CD4-positive, alpha-beta T cell (primary cell): ENCODE measurements at regions not wholly inside any gene's neighbourhood (a gene's known extent, or its start where the extent isn't known, plus 50 kb on each side); places are given as distances from the start of the nearest gene placed in this dataset.

Experiments
- ATAC-seq: fragments of 200-7000 bp; cut with Tn5 transposase; one replicate; pipeline ENCODE4 v1.10.0; 2022; ENCODE audit warnings: mild to moderate bottlenecking; ENCODE audit not compliant: poor library complexity
- CTCF ChIA-PET: fragments of 350-600 bp; sonication (Branson Sonifier 250); formaldehyde crosslinking; loops from one replicate; lab custom pipeline; 2021; ENCODE audit warnings: antibody characterized with exemption, inconsistent platforms; lab: Charles Lee
- POLR2A ChIA-PET: fragments of 350-600 bp; sonication (Branson Sonifier 250); formaldehyde crosslinking; loops from one replicate; lab custom pipeline; 2021; ENCODE audit warnings: antibody characterized with exemption, inconsistent platforms; lab: Charles Lee
- DNase-seq, 14 experiments: peaks; one replicate each; pipeline ENCODE4 v3.0.0-alpha.2; 2013 to 2020; ENCODE audit warnings: mixed read lengths in 2 of 14
- H3K27ac ChIP-seq, 2 donors: one replicate each; pipeline versions ENCODE4 v1.5.1 to v1.7.0; 2013; ENCODE audit warnings: low read length in 2 of 2, low read depth in 1 of 2, mild to moderate bottlenecking in 1 of 2
- H3K27me3 ChIP-seq, 2 experiments: 1 replicate in 1 of 2; 2 replicates in 1 of 2; pipeline versions ENCODE4 v1.6.1 to v1.7.0; 2013; ENCODE audit warnings: low read length in 2 of 2, control low read depth in 1 of 2, mild to moderate bottlenecking in 1 of 2, moderate library complexity in 1 of 2; ENCODE audit not compliant: insufficient read depth in 2 of 2, control insufficient read depth in 1 of 2
- H3K36me3 ChIP-seq: one replicate; pipeline ENCODE4 v1.6.1; 2013; ENCODE audit warnings: low read length, control low read depth; ENCODE audit not compliant: insufficient read depth
- H3K4me1 ChIP-seq: one replicate; pipeline ENCODE4 v1.6.1; 2013; ENCODE audit warnings: low read length, control low read depth; ENCODE audit not compliant: insufficient read depth
- H3K4me3 ChIP-seq: one replicate; pipeline ENCODE4 v1.5.1; 2013; ENCODE audit warnings: mild to moderate bottlenecking, low read length, moderate library complexity
- H3K9me3 ChIP-seq, 2 experiments: 1 replicate in 1 of 2; 2 replicates in 1 of 2; pipeline versions ENCODE4 v1.6.1 to v1.7.0; 2013; ENCODE audit warnings: low read length in 2 of 2, mild to moderate bottlenecking in 2 of 2, control low read depth in 1 of 2, moderate library complexity in 1 of 2; ENCODE audit not compliant: control insufficient read depth in 1 of 2, insufficient read depth in 1 of 2
- H3K27ac Mint-ChIP-seq: one replicate; pipeline ENCODE4 v1.8.0; 2020; ENCODE audit warnings: mixed read lengths
- H3K27me3 Mint-ChIP-seq: one replicate; pipeline ENCODE4 v1.8.0; 2021; ENCODE audit warnings: mixed read lengths
- H3K36me3 Mint-ChIP-seq: one replicate; pipeline ENCODE4 v1.8.0; 2021; ENCODE audit warnings: low read depth, mixed read lengths
- H3K4me1 Mint-ChIP-seq: one replicate; pipeline ENCODE4 v1.8.0; 2021; ENCODE audit warnings: low read depth, mixed read lengths
- H3K4me3 Mint-ChIP-seq: one replicate; pipeline ENCODE4 v1.8.0; 2020; ENCODE audit warnings: mild to moderate bottlenecking, mixed read lengths
- H3K9me3 Mint-ChIP-seq: one replicate; pipeline ENCODE4 v1.8.0; 2020; ENCODE audit warnings: mixed read lengths
- CTCF ChIP-seq: fragments of 200-600 bp; IDR thresholded peaks from one replicate; pipeline ENCODE4 v1.8.0; 2022; ENCODE audit warnings: antibody characterized with exemption, mild to moderate bottlenecking
- intact Hi-C, 2 experiments: fragments of 100-400 bp; cut with DNase I in 1 of 2; cut with micrococcal nuclease in 1 of 2; formaldehyde crosslinking; loops; one replicate each; pipeline versions ENCODE4 v1.15.1 to v1.9.0; 2023 to 2025; cut with DNase I, micrococcal nuclease

- ChIA-PET POLR2A (no interaction called here), CTCF (no interaction called here)
- ATAC-seq (no peak), DNase-seq (no peak)
- H3K4me3 ChIP-seq = no peak overlapping the region
- Mint-ChIP-seq H3K27ac (no peak overlapping the region), H3K4me3 (no peak overlapping the region), H3K36me3 (no peaks in the 10 kb centered on the region), H3K4me1 (no peaks in the 10 kb centered on the region), H3K9me3 (peaks cover 24% of the 10 kb centered on the region), H3K27me3 (no peaks in the 10 kb centered on the region)
- H3K4me1 ChIP-seq = no peaks in the 10 kb centered on the region
- no peaks in the 10 kb centered on the region for H3K9me3 ChIP-seq
- no peak overlapping the region for H3K27ac ChIP-seq
- no peaks in the 10 kb centered on the region for H3K27me3 ChIP-seq
- intact Hi-C loops = no loop called here
- H3K36me3 ChIP-seq = no peaks in the 10 kb centered on the region
- TF ChIP-seq CTCF = no peak
Observed at GRCh38 chr7:54159088-54159487, 383.1 kb upstream of the VSTM2A start.

- H3K27me3 Mint-ChIP-seq = no peaks in the 10 kb centered on the region
- H3K4me1 ChIP-seq = no peaks in the 10 kb centered on the region
- intact Hi-C loops = no loop called here
- no peak overlapping the region for H3K27ac ChIP-seq
- no peak for ATAC-seq
- H3K4me1 Mint-ChIP-seq = no peaks in the 10 kb centered on the region
- CTCF ChIA-PET = no interaction called here
- no peak overlapping the region for H3K27ac Mint-ChIP-seq
- no peaks in the 10 kb centered on the region for H3K9me3 ChIP-seq
- POLR2A ChIA-PET = no interaction called here
- H3K4me3 ChIP-seq = no peak overlapping the region
- H3K36me3 ChIP-seq = no peaks in the 10 kb centered on the region
- H3K36me3 Mint-ChIP-seq = no peaks in the 10 kb centered on the region
- peaks cover 22% of the 10 kb centered on the region for H3K9me3 Mint-ChIP-seq
- TF ChIP-seq CTCF = no peak
- no peak overlapping the region for H3K4me3 Mint-ChIP-seq
- DNase-seq = no peak
- H3K27me3 ChIP-seq = no peaks in the 10 kb centered on the region
Observed at GRCh38 chr7:54161621-54162020, 380.6 kb upstream of the VSTM2A start.

GRCh38 chr7:54166419-54166818 lies 375.8 kb upstream of the VSTM2A start:
- Mint-ChIP-seq H3K27ac (no peak overlapping the region), H3K27me3 (no peaks in the 10 kb centered on the region), H3K4me1 (no peaks in the 10 kb centered on the region), H3K9me3 (peaks cover 6% of the 10 kb centered on the region), H3K36me3 (no peaks in the 10 kb centered on the region), H3K4me3 (no peak overlapping the region)
- H3K36me3 ChIP-seq = no peaks in the 10 kb centered on the region
- ChIA-PET CTCF (no interaction called here), POLR2A (no interaction called here)
- no peaks in the 10 kb centered on the region for H3K27me3 ChIP-seq
- H3K4me3 ChIP-seq = no peak overlapping the region
- no peak for TF ChIP-seq CTCF
- no peak overlapping the region for H3K27ac ChIP-seq
- intact Hi-C loops = no loop called here
- ATAC-seq (no peak), DNase-seq (no peak)
- H3K9me3 ChIP-seq = no peaks in the 10 kb centered on the region
- H3K4me1 ChIP-seq = no peaks in the 10 kb centered on the region
